ENCODE measurements at regions not wholly inside any gene's neighbourhood (a gene's known extent, or its start where the extent isn't known, plus 50 kb on each side); places are given as distances from the start of the nearest gene placed in this dataset.
"Not testable (repeated sequence)": the region's sequence is repeated elsewhere in the genome, so short reads cannot be mapped to it uniquely, and the experiment has no call there.

DNA sequence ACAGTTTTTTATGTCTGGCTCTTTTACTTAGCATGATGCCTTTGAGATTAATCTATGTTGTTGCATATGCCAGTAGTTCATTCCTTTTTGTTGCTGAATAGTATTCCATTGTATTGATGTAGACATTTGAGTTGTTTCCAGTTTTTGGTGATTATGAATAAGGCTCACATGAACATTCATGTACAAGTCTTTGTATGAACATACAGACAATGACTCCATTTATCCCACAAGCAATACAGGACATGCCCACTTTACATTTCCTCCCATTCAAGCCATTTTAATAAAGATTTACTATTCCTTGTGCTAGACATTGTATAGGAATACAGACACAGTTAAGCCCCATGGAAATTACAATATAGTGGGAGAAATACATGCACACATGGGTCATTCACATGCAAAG lies 118.0 kb downstream of the TRIM43 start:
- no peak for DNase-seq (ENCODE audit: low read depth)
- no peak overlapping the region for H3K4me3 ChIP-seq (ENCODE audit: low read depth, low read length)
- TF ChIP-seq CTCF (conservative IDR thresholded peaks at IDR 0.05; ENCODE audit: low read depth, low read length): no peak

- DNase-seq (ENCODE audit: low read depth); H3K4me3 ChIP-seq (ENCODE audit: low read depth, low read length): not testable (repeated sequence)
These were observed 121.8 kb downstream of the TRIM43 start for GRCh38 chr2:95713470-95714177.

DNA sequence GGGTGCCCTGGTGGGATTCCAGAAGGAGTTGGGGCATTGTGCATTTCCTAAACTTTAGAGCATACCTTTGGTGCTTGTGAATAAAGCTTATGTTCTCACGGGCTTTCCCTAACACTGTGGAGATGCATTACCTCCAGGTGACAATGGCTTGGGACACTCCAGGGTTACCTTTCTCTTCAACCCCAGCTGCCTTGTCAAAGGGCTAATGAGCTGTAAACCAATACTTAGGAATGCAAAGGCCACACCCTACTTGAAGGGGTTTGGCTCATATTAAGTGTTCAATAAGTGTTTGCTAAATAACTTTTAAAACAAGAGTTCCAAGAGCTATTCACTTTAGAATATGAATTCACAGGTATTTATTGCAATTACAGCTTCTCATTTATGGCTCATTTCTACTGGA lies 122.6 kb downstream of the TRIM43 start:
- not testable (repeated sequence) for DNase-seq (ENCODE audit: low read depth); H3K4me3 ChIP-seq (ENCODE audit: low read depth, low read length)

DNA sequence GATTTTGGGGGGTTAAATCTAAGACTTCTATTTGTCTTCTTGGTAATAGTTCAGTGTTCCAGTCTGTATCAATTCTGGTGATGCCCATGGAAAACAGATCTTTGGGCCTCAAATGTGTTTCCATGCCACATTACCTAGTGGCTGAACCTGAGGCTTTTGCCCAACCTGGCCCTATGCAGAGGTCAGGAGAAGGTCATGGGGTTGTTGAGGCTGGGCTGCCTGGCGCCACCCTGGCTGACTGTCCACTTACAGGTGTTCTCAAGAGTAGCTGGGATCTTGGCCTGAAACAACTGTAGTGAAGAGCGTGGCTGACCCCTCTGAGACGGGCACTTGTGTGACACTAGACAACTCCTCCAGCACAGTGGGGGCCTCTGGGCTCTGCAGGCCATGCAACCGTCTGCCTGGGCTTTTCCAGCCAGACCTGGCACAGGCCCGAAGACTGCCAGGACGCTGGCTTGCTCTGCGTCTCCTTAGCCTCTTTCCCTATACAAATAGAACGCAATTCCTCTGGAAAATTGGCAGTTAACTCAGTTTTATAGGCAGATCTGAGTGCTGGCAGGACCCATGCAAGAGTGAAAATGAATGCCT lies 127.8 kb downstream of the TRIM43 start:
- H3K4me3 ChIP-seq (ENCODE audit: low read depth, low read length): no peak overlapping the region
- DNase-seq (ENCODE audit: low read depth): no peak
- TF ChIP-seq CTCF (conservative IDR thresholded peaks at IDR 0.05; ENCODE audit: low read depth, low read length): no peak

DNA sequence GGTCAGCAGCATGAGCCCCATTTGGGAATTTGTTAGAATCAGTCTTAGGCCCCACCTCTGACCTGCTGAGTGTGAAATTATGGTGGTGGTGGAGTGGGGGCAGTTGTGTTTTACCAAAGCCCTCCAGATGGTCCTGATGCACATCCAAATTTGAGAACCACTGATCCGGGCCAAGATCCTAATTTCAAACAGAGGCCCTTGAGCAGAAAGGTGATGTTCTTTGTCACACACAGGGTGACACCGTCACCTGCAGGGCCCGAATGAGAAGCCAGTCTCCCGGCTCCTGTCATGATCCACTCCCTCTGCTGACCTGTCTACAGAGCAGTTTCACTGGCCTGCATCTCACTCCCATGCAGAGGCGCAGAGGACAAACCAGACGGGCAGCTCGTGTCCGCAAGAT lies 129.9 kb downstream of the TRIM43 start:
- no peak overlapping the region for H3K4me3 ChIP-seq (ENCODE audit: low read depth, low read length)
- DNase-seq (ENCODE audit: low read depth): no peak
- no peak for TF ChIP-seq CTCF (conservative IDR thresholded peaks at IDR 0.05; ENCODE audit: low read depth, low read length)

DNA sequence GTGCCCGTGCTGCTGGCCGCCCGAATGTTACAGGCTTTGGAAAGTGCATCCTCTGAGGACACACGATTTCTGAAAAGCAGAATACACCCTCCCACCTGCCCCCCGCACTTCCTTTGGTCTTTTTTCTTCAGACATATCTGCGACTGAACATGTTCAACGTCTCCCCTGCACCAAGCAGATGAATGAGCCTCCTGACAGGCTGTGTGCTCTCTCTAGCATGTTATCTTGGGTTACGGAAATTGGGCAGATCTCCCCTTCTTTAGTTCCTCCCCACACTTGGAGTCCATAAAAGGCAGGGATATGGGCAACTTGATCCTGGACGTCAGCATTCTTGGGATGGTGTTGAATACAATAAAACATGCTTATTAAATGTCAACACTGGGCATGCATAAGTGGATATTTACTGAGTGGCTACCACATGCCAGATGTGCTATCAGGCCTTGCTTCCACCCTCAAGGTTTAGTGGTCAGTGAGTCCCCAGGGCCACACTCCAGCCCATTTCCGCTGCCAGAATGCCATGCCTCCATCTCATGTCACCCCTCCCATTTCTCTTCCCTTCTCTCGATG lies 130.4 kb downstream of the TRIM43 start:
- TF ChIP-seq CTCF (conservative IDR thresholded peaks at IDR 0.05; ENCODE audit: low read depth, low read length): no peak
- DNase-seq (ENCODE audit: low read depth): no peak
- no peak overlapping the region for H3K4me3 ChIP-seq (ENCODE audit: low read depth, low read length)

GRCh38 chr2:95723627-95724210 lies 131.9 kb downstream of the TRIM43 start:
- not testable (repeated sequence) for H3K4me3 ChIP-seq (ENCODE audit: low read depth, low read length); DNase-seq (ENCODE audit: low read depth)

GRCh38 chr2:95725191-95725590 lies 133.4 kb downstream of the TRIM43 start:
- not testable (repeated sequence) for H3K4me3 ChIP-seq (ENCODE audit: low read depth, low read length); DNase-seq (ENCODE audit: low read depth)

DNA sequence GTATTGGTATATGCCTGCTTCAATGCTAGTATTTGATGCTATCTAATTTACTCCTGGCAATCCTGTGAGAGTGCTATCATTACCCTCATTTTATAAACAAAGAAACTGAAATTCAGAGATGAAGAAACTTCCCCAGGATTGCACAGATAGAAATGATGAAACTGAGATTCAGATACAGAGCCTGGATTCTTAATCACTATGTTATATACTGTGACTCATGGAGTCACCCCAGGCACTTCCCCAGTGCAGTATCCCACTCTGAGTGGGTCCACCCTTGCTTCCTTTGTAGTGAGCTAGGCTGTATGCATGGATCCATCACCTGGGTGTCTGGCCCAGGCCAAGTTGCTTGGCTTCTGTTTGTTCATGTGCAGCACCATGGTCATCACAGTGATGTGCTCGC lies 133.9 kb downstream of the TRIM43 start:
- not testable (repeated sequence) for H3K4me3 ChIP-seq (ENCODE audit: low read depth, low read length); DNase-seq (ENCODE audit: low read depth)

DNA sequence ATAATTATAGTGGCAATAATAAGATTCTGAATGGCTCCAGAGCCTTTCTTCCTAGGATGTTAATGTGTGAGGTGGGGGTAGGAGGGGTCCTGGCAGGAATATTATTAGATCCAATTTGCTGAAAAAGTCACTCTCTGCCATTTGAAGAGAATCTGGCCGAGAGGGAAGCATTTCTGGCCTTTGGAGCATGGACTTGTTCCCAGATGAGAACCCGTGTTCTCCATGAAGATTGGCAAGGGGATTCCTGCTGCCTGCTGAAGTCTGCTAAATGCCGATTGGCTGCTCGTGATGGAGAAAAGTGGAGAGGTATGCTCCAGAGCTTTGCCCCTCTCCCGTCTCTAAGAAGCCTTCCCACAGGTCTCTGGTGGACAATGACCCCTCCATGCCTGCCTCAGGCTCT lies 135.6 kb downstream of the TRIM43 start:
- DNase-seq (ENCODE audit: low read depth); H3K4me3 ChIP-seq (ENCODE audit: low read depth, low read length): not testable (repeated sequence)

Data from epithelial cell of proximal tubule (primary cell).